HCT116 (cell line): ENCODE measurements at regions not wholly inside any gene's neighbourhood (a gene's known extent, or its start where the extent isn't known, plus 50 kb on each side); places are given as distances from the start of the nearest gene placed in this dataset.

ENCODE experiments used
- ATAC-seq: fragments of 200-7000 bp; cut with Tn5 transposase; 2 replicates; pipeline ENCODE4 v1.9.1; 2020; ENCODE audit warnings: mild to moderate bottlenecking, moderate library complexity
- BruUV-seq: library from RNA; stranded (reverse); fragments of 400-500 nt; replicated peaks from 2 replicates; lab custom pipeline; 2021; lab: Mats Ljungman, UMichigan
- CTCF ChIA-PET: fragments of 300-600 bp; sonication (Branson Sonifier 250); formaldehyde crosslinking; loops from one replicate; lab custom pipeline; 2021; ENCODE audit warnings: antibody characterized with exemption; lab: Charles Lee
- POLR2A ChIA-PET: fragments of 300-600, 350-600 bp; sonication (Branson Sonifier 250); formaldehyde crosslinking; loops from one replicate; lab custom pipeline; 2021; ENCODE audit warnings: antibody characterized with exemption; lab: Charles Lee
- RAD21 ChIA-PET, 2 experiments: fragments of 300-600 bp; sonication (Branson Sonifier 250); formaldehyde crosslinking; loops; one replicate each; lab custom pipeline; 2023; ENCODE audit warnings: low total read pairs in 2 of 2; ENCODE audit not compliant: uncharacterized antibody in 2 of 2, unreplicated experiment in 2 of 2, low non-redundant PET in 1 of 2; lab: Charles Lee
- DNase-seq: peaks from one replicate; pipeline ENCODE4 v3.0.0-alpha.2; 2010; ENCODE audit warnings: low read depth, low spot score
- H2AFZ ChIP-seq: fragments of 200-600 bp; shearing (Covaris generic), sonication (generic); 2 replicates; pipeline ENCODE4 v1.6.1; 2017; ENCODE audit warnings: low read depth, mixed run types, mixed read lengths, antibody characterized with exemption, low read length; ENCODE audit not compliant: poor library complexity, severe bottlenecking
- H3K27ac ChIP-seq: 2 replicates; pipeline ENCODE4 v1.5.1; 2012; ENCODE audit warnings: low read depth, low read length
- H3K27me3 ChIP-seq: fragments of 200-600 bp; sonication (generic); 2 replicates; pipeline ENCODE4 v1.6.1; 2016; ENCODE audit warnings: mixed run types, low read length, mixed read lengths; ENCODE audit not compliant: insufficient read depth
- H3K36me3 ChIP-seq, 2 experiments: fragments of 200-500 bp in 1 of 2; fragments of 200-600 bp in 1 of 2; sonication (Bioruptor generic) in 1 of 2; sonication (generic) in 1 of 2; 2 replicates each; pipeline versions ENCODE4 v1.5.1 to v1.6.1; 2014 to 2016; ENCODE audit warnings: low read length in 2 of 2, inconsistent platforms in 1 of 2, mixed read lengths in 1 of 2, mixed run types in 1 of 2; ENCODE audit not compliant: insufficient read depth in 2 of 2, control insufficient read depth in 1 of 2
- H3K4me1 ChIP-seq, 2 experiments: fragments of 200-600 bp in 1 of 2; sonication (generic) in 1 of 2; 2 replicates each; pipeline versions ENCODE4 v1.5.1 to v1.6.1; 2012 to 2017; ENCODE audit warnings: low read length in 2 of 2, inconsistent platforms in 1 of 2, mild to moderate bottlenecking in 1 of 2, mixed read lengths in 1 of 2, mixed run types in 1 of 2, moderate library complexity in 1 of 2; ENCODE audit not compliant: insufficient read depth in 2 of 2, control insufficient read depth in 1 of 2
- H3K4me2 ChIP-seq: fragments of 200-600 bp; sonication (generic); 2 replicates; pipeline ENCODE4 v1.6.1; 2017; ENCODE audit warnings: mixed run types, low read length, mixed read lengths
- H3K4me3 ChIP-seq, 2 experiments: fragments of 200-600 bp in 1 of 2; sonication (generic) in 1 of 2; replicated peaks in 1 of 2; 2 replicates each; pipeline ENCODE4 v1.5.1; 2011 to 2016; ENCODE audit warnings: low read length in 2 of 2, control low read depth in 1 of 2, low read depth in 1 of 2, mild to moderate bottlenecking in 1 of 2, mixed read lengths in 1 of 2, mixed run types in 1 of 2
- H3K79me2 ChIP-seq: fragments of 200-600 bp; sonication (generic); 2 replicates; pipeline ENCODE4 v1.6.1; 2017; ENCODE audit warnings: mild to moderate bottlenecking, mixed run types, low read length, moderate library complexity, mixed read lengths; ENCODE audit not compliant: insufficient read depth
- H3K9ac ChIP-seq: fragments of 200-600 bp; sonication (generic); 2 replicates; pipeline ENCODE4 v1.6.1; 2016; ENCODE audit warnings: low read length, mixed read lengths
- H3K9me2 ChIP-seq: fragments of 200-600 bp; sonication (generic), shearing (Covaris generic); 2 replicates; pipeline ENCODE4 v1.6.1; 2017; ENCODE audit warnings: mixed run types, mild to moderate bottlenecking, moderate library complexity; ENCODE audit not compliant: insufficient read depth
- H3K9me3 ChIP-seq, 2 experiments: fragments of 200-500 bp in 1 of 2; fragments of 200-600 bp in 1 of 2; sonication (Bioruptor generic) in 1 of 2; sonication (generic) in 1 of 2; 2 replicates each; pipeline ENCODE4 v1.6.1; 2014 to 2017; ENCODE audit warnings: low read length in 2 of 2, mixed read lengths in 2 of 2, inconsistent platforms in 1 of 2, low read depth in 1 of 2, mild to moderate bottlenecking in 1 of 2, mixed run types in 1 of 2, moderate library complexity in 1 of 2; ENCODE audit not compliant: control insufficient read depth in 1 of 2, insufficient read depth in 1 of 2
- H4K20me1 ChIP-seq: fragments of 200-600 bp; sonication (generic), shearing (Covaris generic); 2 replicates; pipeline ENCODE4 v1.6.1; 2017; ENCODE audit warnings: mixed run types, mild to moderate bottlenecking, moderate library complexity; ENCODE audit not compliant: insufficient read depth
- ATF3 ChIP-seq: IDR thresholded peaks from 2 replicates; pipeline ENCODE4 v1.6.1; 2012
- CTCF ChIP-seq, 3 experiments: fragments of 200-600 bp in 1 of 3; sonication (generic) in 1 of 3; IDR thresholded peaks in 2 of 3; conservative IDR thresholded peaks in 1 of 3; 2 replicates each; pipeline ENCODE4 v1.5.1; 2012 to 2017; ENCODE audit warnings: low read depth in 2 of 3, low read length in 2 of 3, antibody characterized with exemption in 1 of 3, borderline replicate concordance in 1 of 3, control low read depth in 1 of 3, mild to moderate bottlenecking in 1 of 3, mixed read lengths in 1 of 3, mixed run types in 1 of 3, moderate library complexity in 1 of 3; ENCODE audit not compliant: insufficient read depth in 1 of 3
- EGR1 ChIP-seq: IDR thresholded peaks from 2 replicates; pipeline ENCODE4 v1.6.1; 2012; ENCODE audit warnings: low read depth
- FOSL1 ChIP-seq: IDR thresholded peaks from 2 replicates; pipeline ENCODE4 v1.6.1; 2012; ENCODE audit warnings: low read depth
- SP1 ChIP-seq: IDR thresholded peaks from 2 replicates; pipeline ENCODE4 v1.6.1; 2012; ENCODE audit warnings: low read depth
- ZBTB33 ChIP-seq: IDR thresholded peaks from 2 replicates; pipeline ENCODE4 v1.6.1; 2011; ENCODE audit warnings: mild to moderate bottlenecking, low read length, moderate library complexity; ENCODE audit not compliant: insufficient replicate concordance; ENCODE audit errors: extremely low read depth
- intact Hi-C: fragments of 100-400 bp; cut with micrococcal nuclease; formaldehyde crosslinking; loops from 2 replicates; pipeline ENCODE4 v1.10.0; 2022

GRCh38 chr1:188420177-188420576 is 1591.4 kb downstream of the PLA2G4A start:
- Histone ChIP-seq H3K36me3 (no peaks in the 10 kb centered on the region), H4K20me1 (no peaks in the 10 kb centered on the region), H3K4me3 (no peak overlapping the region), H3K4me1 (no peaks in the 10 kb centered on the region), H3K79me2 (no peaks in the 10 kb centered on the region), H3K4me2 (no peak overlapping the region), H3K27ac (no peak overlapping the region), H3K9me2 (no peaks in the 10 kb centered on the region), H3K9ac (no peak overlapping the region), H3K27me3 (no peaks in the 10 kb centered on the region), H3K9me3 (no peaks in the 10 kb centered on the region), H2AFZ (no peak overlapping the region)
- no TSS peak for BruUV-seq
- ChIA-PET CTCF (no interaction called here), POLR2A (no interaction called here), RAD21 (no interaction called here)
- intact Hi-C loops, result no loop called here
- DNase-seq, result no peak
- TF ChIP-seq ATF3 (no peak), EGR1 (no peak), CTCF (IDR thresholded peaks at IDR 0.05 in 2 of 3, conservative IDR thresholded peaks at IDR 0.05 in 1 of 3; ENCODE audit: borderline replicate concordance in 1 of 3, insufficient read depth in 1 of 3, low read depth in 2 of 3, low read length in 2 of 3) (no peak), SP1 (no peak), FOSL1 (no peak), ZBTB33 (no peak)
- no peak for ATAC-seq
